ENCODE measurements at regions not wholly inside any gene's neighbourhood (a gene's known extent, or its start where the extent isn't known, plus 50 kb on each side); places are given as distances from the start of the nearest gene placed in this dataset.

DNA sequence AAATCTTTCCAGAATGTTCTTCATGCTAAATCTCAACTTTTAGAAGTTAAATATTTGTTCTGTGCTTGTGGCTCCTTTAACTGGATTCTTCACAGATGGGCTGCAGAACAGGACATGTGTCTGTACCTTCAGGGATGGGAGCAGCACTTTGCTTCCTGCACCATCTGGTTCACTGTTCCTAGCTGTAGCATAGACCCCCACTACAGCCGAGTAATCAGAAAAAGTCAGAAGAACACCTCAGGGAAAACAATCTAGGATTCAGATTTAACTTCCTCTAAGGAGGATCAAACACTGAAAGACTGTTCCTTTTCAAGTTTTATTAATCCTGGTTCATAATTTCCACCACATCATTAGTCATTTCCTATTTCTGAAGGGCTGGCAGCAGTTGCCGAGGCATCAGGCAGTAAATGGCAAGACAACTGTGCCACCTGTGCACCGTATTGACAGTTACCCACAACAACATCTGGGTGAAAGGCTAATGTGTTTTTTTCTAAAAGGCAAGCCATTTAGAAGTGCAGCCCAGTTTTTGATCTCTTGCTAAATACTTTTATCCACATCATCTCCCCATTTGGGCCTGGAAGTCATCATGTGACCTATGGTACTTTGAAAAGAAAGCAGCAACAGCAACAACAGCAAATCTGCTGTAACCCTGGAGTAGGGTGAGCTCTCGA is 212.8 kb upstream of the BMP4 start:
- TF ChIP-seq POLR2A (IDR thresholded peaks at IDR 0.05) (no peak), CTCF (IDR thresholded peaks at IDR 0.05) (no peak)

Data from right lobe of liver (tissue), 4 donors.